LNCaP clone FGC (cell line): ENCODE measurements at regions not wholly inside any gene's neighbourhood (a gene's known extent, or its start where the extent isn't known, plus 50 kb on each side); places are given as distances from the start of the nearest gene placed in this dataset.

Experiments
- DNase-seq: peaks from one replicate; pipeline ENCODE4 v3.0.0-alpha.2; 2011; ENCODE audit warnings: low read depth
- H3K4me3 ChIP-seq: 2 replicates; pipeline ENCODE4 v1.5.1; 2011; ENCODE audit warnings: mild to moderate bottlenecking, low read depth, low read length, control low read depth
- TF ChIP-seq, protein P1 (sequence below): IDR thresholded peaks from 2 replicates; pipeline ENCODE4 v1.5.1; 2012; ENCODE audit warnings: mild to moderate bottlenecking; ENCODE audit not compliant: control insufficient read depth, insufficient read depth; ENCODE audit errors: extremely low read depth

DNA sequence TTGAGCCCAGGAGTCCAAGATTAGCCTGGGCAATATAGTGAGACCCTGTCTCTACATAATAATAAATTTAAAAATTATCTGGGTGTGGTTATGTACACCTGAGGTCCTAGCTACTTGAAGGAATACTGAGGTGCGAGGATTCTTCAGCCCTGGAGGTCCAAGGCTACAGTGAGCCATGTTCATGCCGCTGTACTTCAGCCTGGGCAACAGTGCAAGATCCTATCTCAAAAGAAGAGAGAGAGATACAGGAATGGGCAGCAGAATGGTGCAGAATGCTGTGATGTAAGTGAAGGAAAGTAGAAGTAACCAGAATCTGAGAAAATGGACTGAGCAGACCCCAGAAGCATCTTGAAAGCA is 62.7 kb upstream of the EXOC4 start:
- DNase-seq: no peak
- TF ChIP-seq, protein P1, sequence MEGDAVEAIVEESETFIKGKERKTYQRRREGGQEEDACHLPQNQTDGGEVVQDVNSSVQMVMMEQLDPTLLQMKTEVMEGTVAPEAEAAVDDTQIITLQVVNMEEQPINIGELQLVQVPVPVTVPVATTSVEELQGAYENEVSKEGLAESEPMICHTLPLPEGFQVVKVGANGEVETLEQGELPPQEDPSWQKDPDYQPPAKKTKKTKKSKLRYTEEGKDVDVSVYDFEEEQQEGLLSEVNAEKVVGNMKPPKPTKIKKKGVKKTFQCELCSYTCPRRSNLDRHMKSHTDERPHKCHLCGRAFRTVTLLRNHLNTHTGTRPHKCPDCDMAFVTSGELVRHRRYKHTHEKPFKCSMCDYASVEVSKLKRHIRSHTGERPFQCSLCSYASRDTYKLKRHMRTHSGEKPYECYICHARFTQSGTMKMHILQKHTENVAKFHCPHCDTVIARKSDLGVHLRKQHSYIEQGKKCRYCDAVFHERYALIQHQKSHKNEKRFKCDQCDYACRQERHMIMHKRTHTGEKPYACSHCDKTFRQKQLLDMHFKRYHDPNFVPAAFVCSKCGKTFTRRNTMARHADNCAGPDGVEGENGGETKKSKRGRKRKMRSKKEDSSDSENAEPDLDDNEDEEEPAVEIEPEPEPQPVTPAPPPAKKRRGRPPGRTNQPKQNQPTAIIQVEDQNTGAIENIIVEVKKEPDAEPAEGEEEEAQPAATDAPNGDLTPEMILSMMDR: no peak
- no peak overlapping the region for H3K4me3 ChIP-seq

DNA sequence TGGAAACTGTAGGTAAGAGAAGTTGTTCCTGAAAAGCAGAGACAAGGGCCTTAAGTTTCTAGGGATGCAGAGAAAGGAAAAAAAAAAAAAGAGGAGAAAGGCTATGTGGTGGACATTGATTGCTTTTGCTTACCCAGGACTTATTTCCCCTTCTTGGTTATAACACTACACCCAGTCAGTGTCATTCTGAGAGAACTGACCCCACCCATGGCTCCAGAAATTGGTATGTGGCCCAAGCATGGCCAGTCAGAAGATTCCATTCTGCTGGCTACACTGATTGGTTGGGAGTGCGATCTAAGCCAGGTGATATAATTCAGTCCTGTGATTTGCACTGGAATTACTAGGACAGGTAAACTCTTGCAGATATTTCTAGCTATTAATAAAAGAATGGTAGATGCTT is 62.2 kb upstream of the EXOC4 start:
- H3K4me3 ChIP-seq: no peak overlapping the region
- no peak for DNase-seq
- TF ChIP-seq, protein P1: no peak

DNA sequence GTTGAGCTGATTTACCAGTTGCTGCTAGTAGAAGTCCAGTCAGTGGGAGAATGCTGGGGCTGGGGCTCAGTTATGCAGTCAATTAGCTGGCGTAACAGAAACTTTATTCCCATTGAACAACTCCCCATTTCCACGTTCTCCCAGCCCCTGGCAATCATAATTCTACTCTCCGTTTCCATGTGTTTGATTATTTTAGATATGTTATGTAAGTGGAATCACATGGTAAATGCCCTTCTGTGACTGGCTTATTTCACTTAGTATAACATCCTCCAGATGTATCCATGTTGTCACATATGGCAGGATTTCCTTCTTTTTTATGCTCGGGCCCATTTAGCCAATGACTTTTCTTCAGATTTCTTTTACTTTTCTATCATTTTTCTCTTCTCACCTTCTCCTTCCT is 61.1 kb upstream of the EXOC4 start:
- no peak for DNase-seq
- no peak overlapping the region for H3K4me3 ChIP-seq
- TF ChIP-seq, protein P1: no peak

- TF ChIP-seq, protein P1: no peak
- DNase-seq: no peak
- no peak overlapping the region for H3K4me3 ChIP-seq
Measured at GRCh38 chr7:133195868-133196267, 57.0 kb upstream of the EXOC4 start.

GRCh38 chr7:133196856-133197612 is 55.8 kb upstream of the EXOC4 start:
- DNase-seq: no peak
- no peak overlapping the region for H3K4me3 ChIP-seq
- TF ChIP-seq, protein P1: no peak

GRCh38 chr7:133197972-133198544 is 54.8 kb upstream of the EXOC4 start:
- H3K4me3 ChIP-seq: no peak overlapping the region
- no peak for DNase-seq
- TF ChIP-seq, protein P1: no peak

DNA sequence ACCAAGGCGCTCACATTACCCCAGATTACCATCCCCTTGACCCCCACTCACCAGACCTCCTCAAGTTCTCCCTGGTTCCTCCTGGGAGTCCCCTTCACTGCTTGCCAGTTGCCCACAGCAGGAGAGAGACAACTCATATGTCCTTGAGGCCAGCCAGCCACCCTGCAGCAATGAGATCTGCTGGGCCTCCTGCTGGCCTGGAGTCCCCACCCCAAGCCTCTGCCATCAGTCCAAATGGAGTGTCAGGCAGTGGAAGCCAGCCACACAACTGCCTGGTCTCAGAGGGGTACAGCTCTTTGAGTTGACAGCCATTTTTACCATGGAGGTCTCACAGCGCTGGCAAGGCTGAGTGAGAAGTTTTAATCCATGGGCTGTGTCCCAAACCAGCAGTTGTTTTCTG is 53.0 kb upstream of the EXOC4 start:
- TF ChIP-seq, protein P1: no peak
- H3K4me3 ChIP-seq: no peak overlapping the region
- DNase-seq: no peak
